GM10248 (cell line): ENCODE measurements at regions not wholly inside any gene's neighbourhood (a gene's known extent, or its start where the extent isn't known, plus 50 kb on each side); places are given as distances from the start of the nearest gene placed in this dataset.

Source experiments
- CTCF ChIA-PET: fragments of 300-600 bp; sonication (Branson Sonifier 250); formaldehyde crosslinking; extraction: SDS; loops from one replicate; lab custom pipeline; 2021; ENCODE audit warnings: antibody characterized with exemption; lab: Yijun Ruan, JAX
- POLR2A ChIA-PET: fragments of 350-650 bp; sonication (Branson Sonifier 250); formaldehyde crosslinking; extraction: SDS; loops from one replicate; lab custom pipeline; 2020; ENCODE audit warnings: antibody characterized with exemption; lab: Yijun Ruan, JAX
- DNase-seq: peaks from one replicate; pipeline ENCODE4 v3.0.0; 2012; ENCODE audit errors: extremely low spot score
- CTCF ChIP-seq: IDR thresholded peaks from 2 replicates; pipeline ENCODE4 v1.5.1; 2012; ENCODE audit warnings: mild to moderate bottlenecking, low read depth; ENCODE audit errors: extremely low read depth, missing control alignments, control extremely low read depth

GRCh38 chr2:111691164-111691875, 192.7 kb downstream of the ANAPC1 start:
- DNase-seq: no peak
- ChIA-PET CTCF (interaction anchor here (1.5 to 3.0 kb wide), 3 partner anchors 9 to 14 kb away, joined by 5 to 15 read pairs (median 10); no protein-coding TSS in a partner anchor), POLR2A (no interaction called here)
- no peak for TF ChIP-seq CTCF

DNA sequence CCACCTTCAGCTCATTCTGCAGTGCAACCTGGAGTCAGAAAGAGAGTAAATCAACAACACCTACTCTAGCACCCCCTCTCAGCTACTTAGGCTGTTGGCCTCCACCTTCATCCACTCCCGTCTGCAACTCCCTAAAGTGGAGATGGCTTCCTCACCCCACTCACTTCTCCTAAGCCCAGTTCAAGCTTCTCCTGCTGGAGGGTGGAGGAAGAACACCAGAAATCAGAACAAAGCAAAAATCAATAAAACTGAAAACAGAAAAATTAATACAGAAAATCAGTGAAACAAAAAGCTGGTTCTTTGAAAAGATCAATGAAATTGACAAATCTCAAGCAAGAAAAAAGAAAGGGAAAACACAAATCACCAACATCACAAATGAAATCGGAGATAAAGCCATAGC, 191.7 kb downstream of the ANAPC1 start:
- DNase-seq: no peak
- no peak for TF ChIP-seq CTCF
- POLR2A ChIA-PET: interaction anchor here (0.5 kb wide), 1 partner anchor 51 kb away, joined by 6 read pairs; no protein-coding TSS in a partner anchor
- CTCF ChIA-PET: interaction anchor here (2.9 to 3.0 kb wide), 2 partner anchors 8 to 11 kb away, joined by 10 to 15 read pairs; no protein-coding TSS in a partner anchor

DNA sequence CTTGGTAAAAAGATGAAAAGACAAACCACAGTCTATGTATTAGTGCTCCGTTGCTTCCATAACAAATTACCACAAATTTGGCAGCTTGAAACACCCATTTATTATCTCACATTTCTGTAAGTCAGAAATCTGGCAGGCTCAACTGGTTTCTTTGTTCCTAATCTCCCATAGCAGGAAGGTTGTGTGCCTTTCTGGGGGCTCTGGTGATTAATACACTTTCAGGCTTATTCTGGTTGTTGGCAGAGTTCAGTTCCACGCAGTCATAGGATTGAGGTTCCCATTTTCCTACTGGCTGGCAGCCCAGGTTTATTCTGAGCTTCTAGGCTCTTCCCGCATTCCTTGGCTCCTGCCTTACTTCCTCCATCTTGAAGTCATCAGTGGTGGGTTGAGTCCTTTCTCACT, 189.3 kb downstream of the ANAPC1 start:
- CTCF ChIA-PET: interaction anchor here (1.1 to 1.3 kb wide), 2 partner anchors 10 to 12 kb away, joined by 4 read pairs; no protein-coding TSS in a partner anchor
- POLR2A ChIA-PET: no interaction called here
- no peak for DNase-seq
- no peak for TF ChIP-seq CTCF

DNA sequence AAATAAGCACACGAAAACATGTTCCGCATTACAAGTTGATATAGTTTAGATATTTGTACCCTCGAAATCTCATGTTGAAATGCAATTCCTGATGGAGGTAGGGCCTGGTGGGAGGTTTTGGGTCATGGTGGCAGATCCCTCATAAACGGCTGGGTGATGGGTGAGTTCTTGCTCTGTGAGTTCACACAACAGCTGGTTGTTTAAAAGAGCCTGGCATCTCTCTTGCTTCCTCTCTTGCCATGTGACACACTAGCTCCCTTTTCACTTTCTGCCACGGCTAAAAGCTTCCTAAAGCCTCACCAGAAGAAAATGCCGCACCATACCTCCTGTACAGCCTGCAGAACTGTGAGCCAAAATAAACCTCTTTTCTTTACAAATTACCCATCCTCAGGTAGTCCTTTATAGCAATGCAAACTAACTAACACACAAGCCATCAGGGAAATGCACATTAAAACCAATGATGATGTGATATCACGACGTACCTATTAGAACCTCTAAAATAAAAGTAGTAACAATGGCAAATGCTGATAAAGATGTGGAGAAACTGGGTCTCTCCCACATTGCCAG, 188.5 kb downstream of the ANAPC1 start:
- DNase-seq: no peak
- CTCF ChIA-PET: interaction anchor here (1.1 to 1.3 kb wide), 2 partner anchors 11 kb away, joined by 4 read pairs; no protein-coding TSS in a partner anchor
- POLR2A ChIA-PET: no interaction called here
- no peak for TF ChIP-seq CTCF

GRCh38 chr2:111696226-111696625, 187.8 kb downstream of the ANAPC1 start:
- ChIA-PET POLR2A (no interaction called here), CTCF (no interaction called here)
- no peak for TF ChIP-seq CTCF
- DNase-seq: no peak

- ChIA-PET CTCF (no interaction called here), POLR2A (no interaction called here)
- DNase-seq: no peak
- no peak for TF ChIP-seq CTCF
Measured at GRCh38 chr2:111697560-111697959, 186.4 kb downstream of the ANAPC1 start.
